ENCODE measurements at regions not wholly inside any gene's neighbourhood (a gene's known extent, or its start where the extent isn't known, plus 50 kb on each side); places are given as distances from the start of the nearest gene placed in this dataset.
"Not testable (repeated sequence)": the region's sequence is repeated elsewhere in the genome, so short reads cannot be mapped to it uniquely, and the experiment has no call there.

GRCh38 chr12:22808860-22809259 is 183.9 kb downstream of the ETNK1 start:
- TF ChIP-seq CTCF (IDR thresholded peaks at IDR 0.05; ENCODE audit: low read depth, low read length) = no peak
- DNase-seq (ENCODE audit: extremely low read depth, low read depth) = no peak

GRCh38 chr12:22810036-22810435 is 185.1 kb downstream of the ETNK1 start:
- DNase-seq (ENCODE audit: extremely low read depth, low read depth) = no peak
- TF ChIP-seq CTCF (IDR thresholded peaks at IDR 0.05; ENCODE audit: low read depth, low read length) = no peak

GRCh38 chr12:22812531-22812930 is 187.6 kb downstream of the ETNK1 start:
- TF ChIP-seq CTCF (IDR thresholded peaks at IDR 0.05; ENCODE audit: low read depth, low read length) = no peak

GRCh38 chr12:22821985-22822384 is 197.0 kb downstream of the ETNK1 start:
- TF ChIP-seq CTCF (IDR thresholded peaks at IDR 0.05; ENCODE audit: low read depth, low read length) = no peak

More at GRCh38 chr12:22812531-22812930, 187.6 kb downstream of the ETNK1 start:
- no peak for DNase-seq (ENCODE audit: extremely low read depth, low read depth)

GRCh38 chr12:22826026-22826425 is 201.1 kb downstream of the ETNK1 start:
- no peak for TF ChIP-seq CTCF (IDR thresholded peaks at IDR 0.05; ENCODE audit: low read depth, low read length)

More at GRCh38 chr12:22821985-22822384, 197.0 kb downstream of the ETNK1 start:
- no peak for DNase-seq (ENCODE audit: extremely low read depth, low read depth)

GRCh38 chr12:22826446-22826981 is 201.5 kb downstream of the ETNK1 start:
- not testable (repeated sequence) for DNase-seq (ENCODE audit: extremely low read depth, low read depth)

More at GRCh38 chr12:22826026-22826425, 201.1 kb downstream of the ETNK1 start:
- DNase-seq (ENCODE audit: extremely low read depth, low read depth) = no peak

GRCh38 chr12:22828066-22828465 is 203.1 kb downstream of the ETNK1 start:
- TF ChIP-seq CTCF (IDR thresholded peaks at IDR 0.05; ENCODE audit: low read depth, low read length) = no peak
- DNase-seq (ENCODE audit: extremely low read depth, low read depth) = no peak

GRCh38 chr12:22835431-22835830 is 210.5 kb downstream of the ETNK1 start:
- no peak for DNase-seq (ENCODE audit: extremely low read depth, low read depth)
- no peak for TF ChIP-seq CTCF (IDR thresholded peaks at IDR 0.05; ENCODE audit: low read depth, low read length)

Data from AG09319 (cell line).